ENCODE measurements at regions not wholly inside any gene's neighbourhood (a gene's known extent, or its start where the extent isn't known, plus 50 kb on each side); places are given as distances from the start of the nearest gene placed in this dataset.
"Not testable (repeated sequence)": the region's sequence is repeated elsewhere in the genome, so short reads cannot be mapped to it uniquely, and the experiment has no call there.

DNA sequence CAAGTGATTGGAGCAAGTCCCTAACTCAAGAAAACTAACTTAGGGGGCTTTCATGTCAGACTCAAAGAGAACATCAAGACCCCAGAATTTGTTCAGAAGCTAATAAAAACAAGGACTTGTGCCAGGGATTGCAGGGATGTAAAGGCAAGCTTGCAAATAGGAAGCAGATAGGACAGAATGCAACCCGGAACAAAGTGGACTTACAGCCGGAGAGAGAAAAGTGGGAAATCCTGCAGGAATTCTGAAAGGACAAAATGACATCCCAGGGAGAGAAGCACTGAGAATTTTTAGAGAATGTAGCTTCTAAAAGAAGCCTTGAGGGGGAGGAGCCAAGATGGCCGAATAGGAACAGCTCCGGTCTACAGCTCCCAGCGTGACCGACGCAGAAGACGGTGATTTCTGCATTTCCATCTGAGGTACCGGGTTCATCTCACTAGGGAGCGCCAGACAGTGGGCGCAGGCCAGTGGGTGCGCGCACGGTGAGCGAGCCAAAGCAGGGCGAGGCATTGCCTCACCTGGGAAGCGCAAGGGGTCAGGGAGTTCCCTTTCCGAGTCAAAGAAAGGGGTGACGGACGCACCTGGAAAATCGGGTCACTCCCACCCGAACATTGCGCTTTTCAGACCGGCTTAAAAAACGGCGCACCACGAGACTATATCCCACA is 195.6 kb upstream of the G2E3 start:
- DNase-seq (ENCODE audit: low read depth in 2 of 2) = not testable (repeated sequence)

DNA sequence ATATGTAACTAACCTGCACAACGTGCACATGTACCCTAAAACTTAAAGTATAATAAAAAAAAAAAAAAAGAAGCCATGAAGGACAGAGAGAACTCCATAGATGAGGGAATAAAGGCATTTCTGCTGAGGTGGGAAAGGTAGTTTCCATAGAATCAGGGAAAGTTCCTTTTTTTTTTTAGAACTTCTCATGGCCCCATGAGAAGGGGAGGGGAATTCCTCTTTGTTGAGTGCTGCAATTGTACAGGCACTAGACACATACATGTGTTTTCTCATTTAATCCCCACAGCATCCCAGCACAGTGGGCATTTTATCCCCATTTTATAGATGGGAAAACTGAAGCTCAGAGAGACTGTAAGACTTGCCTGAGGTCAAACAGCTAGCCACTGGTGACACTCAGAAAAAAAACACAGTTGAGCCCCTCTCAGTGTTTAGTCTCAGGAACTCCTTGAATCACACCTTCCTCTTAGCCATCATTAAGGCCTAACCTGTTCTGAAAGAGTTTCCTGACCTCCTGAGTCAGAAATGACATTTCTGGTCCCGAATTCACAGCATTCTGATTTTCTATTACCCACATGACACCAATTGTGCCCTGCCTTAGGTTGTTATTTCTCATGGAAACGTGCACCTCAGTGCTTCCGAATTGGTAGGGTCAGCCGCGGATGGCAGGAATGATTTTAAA is 189.3 kb upstream of the G2E3 start:
- DNase-seq (ENCODE audit: low read depth in 2 of 2) = no peak

DNA sequence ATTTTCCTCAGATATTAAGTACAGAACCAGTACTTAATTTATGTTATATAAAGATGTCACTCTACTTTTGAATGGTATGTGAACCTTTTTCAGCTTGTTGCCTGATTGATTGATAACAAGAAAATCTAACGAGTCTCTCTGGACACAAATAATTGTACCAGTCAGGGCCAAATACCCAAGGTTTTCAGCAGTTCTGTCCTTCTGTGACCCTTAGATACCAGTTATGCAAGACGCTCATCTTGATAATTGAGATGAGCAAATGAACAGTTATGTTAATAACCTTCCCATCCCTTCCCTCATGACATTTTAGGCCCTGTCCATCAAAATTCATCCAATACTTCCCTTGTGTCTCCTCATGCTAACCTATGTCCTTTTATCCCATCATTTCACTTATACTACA is 185.9 kb upstream of the G2E3 start:
- no peak for DNase-seq (ENCODE audit: low read depth in 2 of 2)

DNA sequence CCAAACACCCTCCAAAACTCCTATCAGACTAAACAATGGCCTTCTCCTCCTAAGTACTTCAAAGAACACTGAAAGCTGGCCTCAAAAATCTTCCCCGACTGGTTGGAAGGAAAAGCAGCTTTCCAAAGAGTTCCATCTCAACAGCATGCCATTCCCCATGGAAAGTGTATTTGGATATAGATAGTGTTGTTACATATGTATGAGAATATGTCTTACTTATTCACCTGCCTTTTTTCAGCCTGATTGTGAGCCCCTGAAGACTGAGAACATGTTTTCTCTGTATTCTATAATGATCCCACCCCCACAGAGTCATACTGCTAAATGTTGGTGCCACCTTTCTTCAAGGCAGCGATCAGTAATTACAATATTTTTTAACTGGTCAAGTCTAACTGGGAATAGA is 185.4 kb upstream of the G2E3 start:
- DNase-seq (ENCODE audit: low read depth in 2 of 2) = no peak

DNA sequence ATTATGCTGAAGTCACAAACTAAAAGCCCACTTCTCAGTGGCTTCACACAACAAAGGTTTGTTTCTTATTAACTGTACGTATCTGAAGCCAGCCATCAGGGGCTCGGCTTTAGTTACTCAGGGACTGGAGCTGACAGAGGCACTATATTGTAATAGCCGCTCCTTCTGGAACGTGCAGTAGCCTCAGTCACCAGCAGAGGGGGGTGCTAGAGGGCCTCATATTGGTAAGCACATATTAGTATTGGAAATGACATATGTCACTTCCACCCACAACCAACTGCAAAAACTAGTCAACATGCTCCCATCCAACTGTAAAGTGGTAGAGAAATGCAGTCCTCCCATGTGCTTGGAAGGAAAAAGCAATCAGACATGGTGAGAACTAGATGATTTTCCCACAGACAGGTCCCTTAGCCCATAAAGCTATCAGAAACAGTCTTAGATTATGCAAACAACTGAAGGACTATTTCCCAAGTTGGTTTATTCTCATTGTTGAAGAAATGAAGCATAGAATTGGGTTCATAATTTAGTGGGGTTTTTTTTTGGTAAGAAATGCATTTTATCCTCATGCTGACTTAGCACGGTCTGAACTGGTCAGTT is 183.6 kb upstream of the G2E3 start:
- DNase-seq (ENCODE audit: low read depth in 2 of 2) = peak; percentile 4 to 8

DNA sequence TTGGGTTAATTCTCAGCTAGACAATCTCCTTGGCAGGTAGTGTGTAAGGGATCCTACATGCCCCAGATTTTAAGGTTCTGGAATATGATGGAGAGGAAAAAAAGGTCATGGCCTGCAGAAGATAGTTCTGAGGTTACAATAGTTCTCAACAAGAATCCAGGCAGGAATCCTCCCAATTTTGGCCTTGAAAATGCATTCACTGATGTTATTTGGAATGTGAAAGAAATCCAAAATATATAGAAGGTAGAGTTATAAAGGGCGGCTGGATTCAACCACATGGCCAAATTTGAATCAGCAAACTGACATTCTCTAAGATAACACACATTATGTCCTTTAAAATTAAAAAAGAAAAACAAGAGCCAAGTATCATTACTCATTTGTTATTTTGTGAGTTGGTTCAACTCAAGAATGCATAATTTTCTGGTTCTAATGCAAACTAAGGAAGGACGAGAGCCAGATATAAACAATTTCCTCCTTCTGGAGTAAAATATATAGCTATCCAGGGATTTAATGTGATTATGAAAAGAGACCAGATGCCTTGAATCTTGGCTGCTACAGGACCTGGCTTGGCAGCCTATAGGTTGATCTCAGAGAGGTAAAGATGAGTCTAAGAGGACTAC is 177.0 kb upstream of the G2E3 start:
- no peak for DNase-seq (ENCODE audit: low read depth in 2 of 2)

DNA sequence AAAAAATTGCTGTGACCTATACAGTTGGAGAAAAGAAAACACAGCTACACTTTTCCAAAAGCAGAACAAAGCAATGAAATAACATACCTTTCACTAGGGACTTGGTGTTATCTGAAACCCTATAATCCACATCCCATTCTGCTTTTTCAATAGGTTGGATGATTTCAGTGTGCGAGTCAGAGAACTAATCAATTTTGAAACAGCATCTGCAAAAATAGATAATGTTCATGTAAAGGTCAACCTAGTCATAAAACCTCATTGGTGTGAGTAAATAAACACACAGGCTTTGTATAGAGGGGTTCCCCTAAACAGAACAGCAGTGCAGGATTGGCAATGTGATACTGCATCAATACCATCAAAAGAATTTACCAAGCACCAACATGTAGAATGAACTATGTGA is 173.0 kb upstream of the G2E3 start:
- no peak for DNase-seq (ENCODE audit: low read depth in 2 of 2)

DNA sequence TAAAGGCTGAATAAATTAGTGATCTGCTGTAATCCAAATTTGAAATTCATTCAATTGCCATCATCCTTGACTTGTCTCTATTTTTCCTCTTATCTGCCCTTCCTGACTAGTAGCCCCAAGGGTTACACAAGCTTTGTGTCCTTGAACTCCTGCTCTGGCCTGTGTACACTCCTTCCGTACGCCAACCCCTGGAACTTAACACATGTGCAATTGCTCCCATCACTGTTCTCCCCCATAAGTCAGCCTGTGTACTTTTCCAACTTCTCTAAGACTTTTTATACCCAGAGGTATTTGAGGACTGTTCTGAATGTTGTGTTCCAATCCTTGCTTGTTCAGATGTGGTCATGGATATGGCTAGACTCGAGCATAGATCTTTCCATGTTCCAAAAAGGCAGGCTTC is 171.1 kb upstream of the G2E3 start:
- no peak for DNase-seq (ENCODE audit: low read depth in 2 of 2)

DNA sequence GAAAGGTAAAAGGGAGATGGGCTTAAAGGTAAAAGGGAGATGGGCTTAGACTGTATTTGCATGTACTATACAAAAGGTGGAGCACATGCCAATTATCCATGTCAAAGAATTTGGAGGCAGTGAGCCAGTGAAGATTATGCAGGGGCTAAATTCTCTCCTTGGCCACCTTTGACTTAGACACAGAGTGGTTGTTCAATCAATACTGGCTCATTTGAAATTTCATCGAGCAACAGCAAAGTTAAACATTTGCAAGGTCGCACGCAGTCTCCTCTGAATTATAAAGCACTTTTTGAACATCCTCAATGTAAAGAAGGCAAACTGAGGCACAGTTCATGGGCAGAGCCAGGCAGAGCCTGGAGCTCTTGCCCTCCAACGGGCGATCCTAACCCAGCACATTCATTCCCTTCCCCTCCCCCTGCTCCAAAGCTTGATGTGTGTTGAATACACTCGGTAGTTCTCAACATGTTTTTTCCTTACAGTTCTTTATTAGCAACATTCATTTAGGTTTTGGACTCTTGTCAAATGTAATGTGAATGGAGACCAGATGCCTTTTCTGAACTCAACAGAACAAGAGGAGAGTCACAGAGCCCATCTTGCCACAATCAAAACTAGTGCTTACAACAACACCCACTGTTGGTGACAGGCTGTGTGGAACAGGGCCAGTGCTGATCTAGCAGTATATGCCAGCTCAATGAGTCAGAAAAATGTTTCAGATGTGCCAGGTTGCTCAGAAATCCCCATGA is 169.7 kb upstream of the G2E3 start:
- DNase-seq (ENCODE audit: low read depth in 2 of 2) = no peak

DNA sequence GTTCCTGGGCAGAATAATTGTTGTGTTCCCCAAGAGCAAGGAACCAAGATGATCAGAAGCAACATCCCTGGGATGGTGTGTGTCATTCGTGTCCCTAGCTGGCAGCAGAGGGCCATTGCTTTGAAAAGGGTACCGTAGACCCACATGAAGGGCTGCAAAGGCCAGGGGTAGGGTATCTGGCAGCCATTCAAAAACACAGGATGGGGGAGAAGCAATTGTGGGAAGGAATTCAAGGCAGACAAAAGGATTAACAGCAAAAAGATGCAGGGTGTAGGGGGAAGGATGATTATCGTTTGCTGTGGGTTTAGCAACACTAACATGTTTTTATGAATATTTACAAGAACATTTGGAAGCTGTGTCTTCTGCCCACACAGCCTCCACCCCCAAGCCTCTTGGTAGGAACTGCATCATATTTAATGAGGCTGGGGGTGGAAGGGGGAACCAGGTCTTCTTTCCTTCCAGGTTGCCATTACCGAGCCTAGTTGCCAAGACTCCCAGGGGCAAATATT is 169.0 kb upstream of the G2E3 start:
- no peak for DNase-seq (ENCODE audit: low read depth in 2 of 2)

DNA sequence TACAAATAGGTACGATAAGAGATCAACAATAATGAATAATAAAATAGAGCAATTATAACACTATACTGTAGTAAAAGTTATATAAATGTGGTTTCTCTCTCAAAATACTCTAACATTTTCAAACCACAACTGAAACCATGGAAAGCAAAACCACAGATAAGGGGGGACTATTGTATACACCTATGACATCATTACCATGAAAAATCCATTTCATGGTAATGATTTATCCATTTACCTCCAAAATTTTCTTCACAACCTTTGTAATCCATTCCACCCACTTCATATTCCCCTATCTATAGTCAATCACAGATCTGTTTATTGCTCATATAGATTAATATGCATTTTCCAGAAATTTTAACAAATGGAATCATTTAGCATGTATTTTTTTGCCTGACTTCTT is 163.9 kb upstream of the G2E3 start:
- DNase-seq (ENCODE audit: low read depth in 2 of 2) = no peak

DNA sequence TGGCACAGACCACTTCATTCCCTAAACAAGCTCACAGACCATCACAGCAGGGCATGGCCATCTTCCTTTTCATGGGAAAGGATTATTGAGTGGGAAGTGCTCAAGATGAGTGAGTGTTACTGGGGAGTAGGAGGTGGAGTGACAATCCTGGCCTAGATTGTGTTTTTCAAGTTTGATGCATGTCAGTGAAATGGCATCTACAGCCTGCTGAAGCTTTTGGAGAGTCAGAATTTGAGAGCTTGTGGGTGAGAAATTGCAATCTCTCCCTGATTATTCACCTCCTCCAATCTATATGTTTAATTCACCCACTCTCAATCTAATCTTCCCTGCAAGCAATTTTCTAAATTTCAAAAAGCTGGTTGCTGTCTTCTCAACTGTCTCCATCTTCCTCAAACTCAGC is 156.1 kb upstream of the G2E3 start:
- DNase-seq (ENCODE audit: low read depth in 2 of 2) = no peak

DNA sequence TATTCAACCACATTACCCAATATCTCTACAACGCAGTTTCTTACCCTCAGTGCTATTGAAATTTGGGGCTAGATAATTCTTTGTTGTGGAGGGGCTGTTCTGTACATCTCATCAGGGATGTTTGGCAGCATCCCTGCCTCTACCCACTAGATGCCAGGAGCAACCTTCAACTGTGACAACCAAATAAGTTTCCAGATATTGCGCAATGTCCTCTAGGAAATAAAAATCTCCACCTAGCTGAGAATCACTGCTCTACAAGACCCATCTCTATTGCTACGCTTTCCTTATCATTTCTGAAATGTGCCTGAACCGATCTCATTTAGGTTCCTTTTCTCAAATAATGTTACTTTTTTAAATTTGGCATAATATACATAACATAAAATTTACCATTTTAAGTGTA is 155.2 kb upstream of the G2E3 start:
- DNase-seq (ENCODE audit: low read depth in 2 of 2) = no peak

DNA sequence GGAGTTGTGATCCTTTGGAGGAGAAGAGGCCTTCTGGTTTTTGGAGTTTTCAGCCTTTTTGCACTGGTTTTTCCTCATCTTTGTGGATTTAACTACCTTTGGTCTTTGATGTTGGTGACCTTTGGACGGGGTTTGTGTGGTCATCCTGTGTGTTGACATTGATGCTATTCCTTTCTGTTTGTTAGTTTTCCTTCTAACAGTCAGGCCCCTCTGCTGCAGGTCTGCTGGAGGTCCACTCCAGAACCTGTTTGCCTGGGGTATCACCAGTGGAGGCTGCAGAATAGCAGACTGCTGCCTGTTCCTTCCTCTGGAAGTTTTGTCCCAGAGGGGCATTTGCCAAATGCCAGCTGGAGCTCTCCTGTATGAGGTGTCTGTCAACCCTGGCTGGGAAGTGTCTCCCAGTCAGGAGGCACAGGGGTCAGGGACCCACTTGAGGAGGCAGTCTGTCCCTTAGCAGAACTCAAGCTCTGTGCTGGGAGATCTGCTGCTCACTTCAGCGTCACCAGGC is 149.4 kb upstream of the G2E3 start:
- DNase-seq (ENCODE audit: low read depth in 2 of 2) = not testable (repeated sequence)

DNA sequence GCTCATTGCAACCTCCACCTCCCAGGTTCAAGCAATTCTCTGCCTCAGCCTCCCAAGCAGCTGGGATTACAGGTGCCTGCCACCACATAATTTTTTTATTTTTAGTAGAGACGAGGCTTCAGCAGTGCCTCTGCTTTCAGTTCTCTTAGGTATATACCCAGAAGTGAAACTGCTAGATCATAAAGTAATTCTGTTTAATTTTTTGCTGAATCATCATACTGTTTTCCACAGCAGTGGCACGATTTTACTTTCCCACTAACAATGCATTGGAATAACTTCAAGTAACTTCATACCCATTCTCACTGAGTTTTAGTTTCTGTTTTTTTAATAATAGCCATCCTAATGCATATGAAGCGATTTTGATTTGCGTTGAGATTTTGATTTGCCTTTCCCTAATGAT is 148.0 kb upstream of the G2E3 start:
- no peak for DNase-seq (ENCODE audit: low read depth in 2 of 2)

DNA sequence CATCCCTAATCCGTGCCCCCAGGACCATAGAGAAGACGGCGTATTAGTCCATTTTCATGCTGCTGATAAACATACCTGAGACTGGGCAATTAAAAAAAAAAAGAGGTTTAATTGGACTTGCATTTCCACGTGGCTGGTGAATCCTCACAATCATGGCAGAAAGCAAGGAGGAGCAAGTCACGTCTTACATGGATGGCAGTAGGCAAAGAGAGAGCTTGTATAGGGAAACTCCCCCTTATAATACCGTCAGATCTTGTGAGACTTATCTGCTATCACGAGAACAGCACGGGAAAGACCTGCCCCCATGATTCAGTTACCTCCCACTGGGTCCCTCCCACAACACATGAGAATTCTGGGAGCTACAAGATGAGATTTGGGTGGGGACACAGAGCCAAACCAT is 145.8 kb upstream of the G2E3 start:
- DNase-seq (ENCODE audit: low read depth in 2 of 2) = not testable (repeated sequence)

DNA sequence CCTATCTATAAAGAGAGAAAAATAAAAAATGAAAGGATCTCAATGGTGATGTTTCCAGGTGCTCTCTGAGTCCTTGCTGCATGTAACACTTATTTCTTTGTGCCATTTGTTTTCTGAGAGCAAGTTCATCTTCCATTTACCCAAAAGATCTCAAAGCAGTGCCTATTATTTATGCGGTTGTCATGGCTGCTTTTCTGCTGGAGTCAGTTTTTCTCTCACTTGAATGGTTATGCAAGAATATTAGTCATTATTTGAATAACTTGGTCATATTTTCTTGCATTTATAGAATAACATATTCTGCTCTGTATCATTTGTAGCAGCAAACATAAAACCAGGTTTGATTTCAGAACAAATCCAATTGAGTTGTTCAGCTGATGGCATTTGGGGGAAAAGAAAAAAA is 141.8 kb upstream of the G2E3 start:
- DNase-seq (ENCODE audit: low read depth in 2 of 2) = no peak

DNA sequence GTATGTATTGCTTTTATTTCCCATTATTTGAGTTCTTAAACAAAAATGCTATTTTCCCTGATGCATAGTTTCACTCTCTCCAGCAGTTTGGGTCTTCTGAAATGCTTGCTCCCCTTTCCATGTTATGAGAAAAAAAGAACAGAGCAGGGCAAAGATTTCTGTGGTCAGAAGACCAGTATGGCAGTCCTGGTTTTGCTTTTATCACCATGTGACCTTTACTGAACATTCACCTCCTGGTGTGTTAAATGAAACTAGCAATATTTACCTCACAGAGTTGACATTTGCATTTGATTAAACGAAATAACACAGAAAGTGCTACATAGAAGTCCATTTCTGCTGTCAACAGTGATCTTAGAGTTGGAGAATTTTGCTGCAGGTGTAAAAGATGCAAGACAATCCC is 141.0 kb upstream of the G2E3 start:
- DNase-seq (ENCODE audit: low read depth in 2 of 2) = no peak

DNA sequence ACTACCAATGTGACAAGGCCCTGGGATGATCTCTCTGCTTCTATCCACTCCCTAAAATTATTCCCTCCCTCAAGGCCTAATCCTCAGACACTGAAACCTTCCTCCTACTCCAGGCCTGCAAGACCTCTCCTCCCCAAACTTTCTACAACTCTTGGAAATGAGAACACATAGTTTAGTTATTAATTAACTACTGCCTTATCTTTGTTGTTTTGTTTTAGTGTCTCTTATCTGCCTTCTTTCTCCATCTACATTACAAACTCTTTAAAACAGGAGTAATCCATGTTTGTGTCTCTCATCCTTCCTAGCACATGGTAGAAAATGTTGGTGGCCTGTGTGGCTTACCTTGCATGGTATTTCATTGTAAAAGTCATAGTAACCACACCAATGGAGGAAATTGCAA is 139.9 kb upstream of the G2E3 start:
- DNase-seq (ENCODE audit: low read depth in 2 of 2) = no peak

DNA sequence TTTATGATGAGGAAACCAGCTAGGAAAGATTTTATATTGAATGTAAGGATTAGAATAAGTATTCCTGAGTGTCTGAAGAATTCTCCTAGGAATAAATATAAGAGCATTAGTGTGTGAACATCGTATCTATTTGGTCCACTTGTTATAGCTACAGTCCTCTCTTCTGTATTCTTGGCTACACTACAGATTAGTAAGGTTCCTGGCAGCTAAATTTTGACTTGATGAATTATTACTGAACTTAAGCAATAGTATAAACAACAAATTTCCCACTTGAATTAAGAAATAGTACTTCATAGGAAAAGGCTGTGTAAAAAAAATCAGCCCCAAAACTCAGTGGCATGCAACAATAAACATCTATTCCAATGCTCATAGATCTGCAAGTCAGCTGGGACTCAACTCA is 138.4 kb upstream of the G2E3 start:
- no peak for DNase-seq (ENCODE audit: low read depth in 2 of 2)

DNA sequence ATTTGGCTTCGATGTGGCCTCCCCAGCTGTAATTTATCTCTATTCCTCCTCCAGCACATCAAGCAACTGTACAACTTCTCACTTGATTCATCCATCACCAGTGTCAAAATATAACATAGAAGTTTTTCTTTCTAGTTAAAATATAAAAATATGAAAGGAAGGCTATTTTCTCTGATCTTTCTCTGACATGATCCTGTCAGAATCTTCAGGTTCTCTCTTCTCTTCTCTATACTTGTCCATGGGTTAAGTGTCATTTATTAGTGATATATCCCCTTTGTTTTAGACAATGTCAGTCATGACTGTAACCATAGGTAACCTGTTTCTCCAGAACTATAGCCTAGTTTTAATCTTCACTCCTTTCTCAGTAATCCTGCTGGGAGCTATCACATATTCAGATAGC is 132.5 kb upstream of the G2E3 start:
- DNase-seq (ENCODE audit: low read depth in 2 of 2) = no peak

DNA sequence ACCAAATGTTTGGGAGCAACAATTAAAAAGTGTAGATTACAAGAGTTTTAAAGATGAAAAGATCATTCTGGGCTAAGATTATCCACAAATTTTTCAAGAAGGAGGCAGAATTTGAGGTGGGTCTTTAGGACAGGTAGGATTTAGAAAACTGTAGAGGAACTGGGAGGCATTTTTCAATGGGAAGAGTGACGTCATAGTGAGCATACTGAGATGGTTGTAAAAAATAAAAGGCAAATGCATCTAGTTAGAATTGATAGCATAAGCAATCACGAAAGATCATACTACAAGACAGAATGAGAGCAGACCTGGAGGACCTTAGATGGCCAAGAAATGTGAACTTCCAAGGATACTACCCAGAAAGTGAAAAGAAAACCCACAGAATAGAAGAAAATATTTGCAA is 131.6 kb upstream of the G2E3 start:
- DNase-seq (ENCODE audit: low read depth in 2 of 2) = no peak
